Nucleus accumbens (tissue), 56 donors: ENCODE measurements at regions not wholly inside any gene's neighbourhood (a gene's known extent, or its start where the extent isn't known, plus 50 kb on each side); places are given as distances from the start of the nearest gene placed in this dataset.

Experiments used
- DNase-seq, 56 donors: peaks; one replicate each; lab custom pipeline; 2025; lab: John Stamatoyannopoulos, UW

GRCh38 chr18:65942854-65943253, 192.0 kb downstream of the CDH7 start:
- no peak for DNase-seq

- DNase-seq: no peak
These were observed 191.3 kb downstream of the CDH7 start for GRCh38 chr18:65942104-65942503.

- DNase-seq: no peak
These were observed 190.7 kb downstream of the CDH7 start for GRCh38 chr18:65941482-65941881.
